IMR-90 (cell line): ENCODE measurements at regions not wholly inside any gene's neighbourhood (a gene's known extent, or its start where the extent isn't known, plus 50 kb on each side); places are given as distances from the start of the nearest gene placed in this dataset.

ENCODE experiments used
- ATAC-seq: fragments of 200-7000 bp; cut with Tn5 transposase; 2 replicates; pipeline ENCODE4 v1.9.1; 2020; ENCODE audit warnings: low read depth, mild to moderate bottlenecking, moderate library complexity
- BruUV-seq: library from RNA; stranded (reverse); fragments of 400-500 nt; replicated peaks from 2 replicates; lab custom pipeline; 2021; lab: Mats Ljungman, UMichigan
- CTCF ChIA-PET: fragments of 300-600 bp; formaldehyde crosslinking; extraction: SDS; loops from one replicate; lab custom pipeline; 2021; ENCODE audit warnings: antibody characterized with exemption; lab: Yijun Ruan, JAX
- POLR2A ChIA-PET: fragments of 300-600 bp; sonication (Branson Sonifier 250); formaldehyde crosslinking; loops from one replicate; lab custom pipeline; 2022; ENCODE audit warnings: antibody characterized with exemption; ENCODE audit not compliant: unreplicated experiment; lab: Charles Lee
- DNase-seq: peaks from one replicate; pipeline ENCODE4 v3.0.0; 2013
- H2AFZ ChIP-seq: replicated peaks from 2 replicates; pipeline ENCODE3; 2013; ENCODE audit warnings: low read length, mild to moderate bottlenecking; ENCODE audit not compliant: poor library complexity
- H2AK5ac ChIP-seq: 2 replicates; pipeline ENCODE4 v1.6.1; 2013; ENCODE audit warnings: low read depth, low read length, inconsistent platforms
- H2AK9ac ChIP-seq: replicated peaks from 2 replicates; pipeline ENCODE3; 2013; ENCODE audit warnings: mild to moderate bottlenecking, low read depth, low read length, moderate library complexity; ENCODE audit not compliant: poor library complexity
- H2BK120ac ChIP-seq: 2 replicates; pipeline ENCODE4 v1.6.1; 2013; ENCODE audit warnings: low read depth, low read length, inconsistent platforms
- H2BK15ac ChIP-seq: 3 replicates; pipeline ENCODE4 v1.6.1; 2013; ENCODE audit warnings: low read depth, low read length, inconsistent platforms
- H2BK20ac ChIP-seq: 2 replicates; pipeline ENCODE4 v1.6.1; 2013; ENCODE audit warnings: low read depth, mild to moderate bottlenecking, inconsistent platforms, low read length, moderate library complexity
- H2BK5ac ChIP-seq: 2 replicates; pipeline ENCODE4 v1.6.1; 2013; ENCODE audit warnings: mild to moderate bottlenecking, low read depth, low read length, inconsistent platforms; ENCODE audit not compliant: poor library complexity, severe bottlenecking
- H3K14ac ChIP-seq: replicated peaks from 2 replicates; pipeline ENCODE4 v1.6.1; 2013; ENCODE audit warnings: low read depth, low read length, inconsistent platforms
- H3K18ac ChIP-seq: 2 replicates; pipeline ENCODE4 v1.6.1; 2013; ENCODE audit warnings: low read depth, low read length, control low read depth
- H3K23ac ChIP-seq: 2 replicates; pipeline ENCODE4 v1.6.1; 2013; ENCODE audit warnings: low read depth, low read length, inconsistent platforms
- H3K27ac ChIP-seq: 2 replicates; pipeline ENCODE4 v1.5.1; 2013; ENCODE audit warnings: mild to moderate bottlenecking, control low read depth, low read length; ENCODE audit not compliant: insufficient read depth
- H3K27me3 ChIP-seq: 2 replicates; pipeline ENCODE4 v1.6.1; 2013; ENCODE audit warnings: low read length; ENCODE audit not compliant: control insufficient read depth, insufficient read depth
- H3K36me3 ChIP-seq: 2 replicates; pipeline ENCODE4 v1.6.1; 2013; ENCODE audit warnings: low read length, mixed read lengths; ENCODE audit not compliant: control insufficient read depth, insufficient read depth
- H3K4ac ChIP-seq: 2 replicates; pipeline ENCODE4 v1.6.1; 2013; ENCODE audit warnings: low read depth, low read length, inconsistent platforms
- H3K4me1 ChIP-seq: 2 replicates; pipeline ENCODE4 v1.6.1; 2013; ENCODE audit warnings: low read length, mixed read lengths; ENCODE audit not compliant: control insufficient read depth, insufficient read depth
- H3K4me2 ChIP-seq: 2 replicates; pipeline ENCODE4 v1.6.1; 2013; ENCODE audit warnings: low read depth, mild to moderate bottlenecking, control low read depth, low read length, moderate library complexity
- H3K4me3 ChIP-seq: 2 replicates; pipeline ENCODE4 v1.5.1; 2013; ENCODE audit warnings: low read depth, mild to moderate bottlenecking, control low read depth, low read length, moderate library complexity; ENCODE audit not compliant: insufficient read depth
- H3K56ac ChIP-seq: 2 replicates; pipeline ENCODE4 v1.6.1; 2013; ENCODE audit warnings: low read length, inconsistent platforms; ENCODE audit not compliant: insufficient read depth; ENCODE audit errors: extremely low read depth
- H3K79me1 ChIP-seq, 2 experiments: 2 replicates each; pipeline ENCODE4 v1.6.1; 2013; ENCODE audit warnings: low read length in 2 of 2, inconsistent platforms in 1 of 2, low read depth in 1 of 2
- H3K9ac ChIP-seq: 2 replicates; pipeline ENCODE4 v1.6.1; 2013; ENCODE audit warnings: low read depth, low read length, control low read depth
- H3K9me1 ChIP-seq: 2 replicates; pipeline ENCODE4 v1.6.1; 2013; ENCODE audit warnings: low read length, inconsistent platforms; ENCODE audit not compliant: insufficient read depth
- H3K9me3 ChIP-seq: 2 replicates; pipeline ENCODE4 v1.6.1; 2013; ENCODE audit warnings: low read length; ENCODE audit not compliant: control insufficient read depth, insufficient read depth
- H4K20me1 ChIP-seq: 2 replicates; pipeline ENCODE4 v1.6.1; 2013; ENCODE audit warnings: low read length, inconsistent platforms; ENCODE audit not compliant: insufficient read depth
- H4K5ac ChIP-seq: 2 replicates; pipeline ENCODE4 v1.6.1; 2013; ENCODE audit warnings: mild to moderate bottlenecking, low read depth, low read length, control low read depth
- H4K8ac ChIP-seq, 2 experiments: 2 replicates each; pipeline ENCODE4 v1.6.1; 2013; ENCODE audit warnings: low read depth in 2 of 2, low read length in 2 of 2, control low read depth in 1 of 2, inconsistent platforms in 1 of 2
- H4K91ac ChIP-seq: 2 replicates; pipeline ENCODE4 v1.6.1; 2013; ENCODE audit warnings: low read depth, low read length, inconsistent platforms; ENCODE audit not compliant: insufficient read depth
- CEBPB ChIP-seq: IDR thresholded peaks from 2 replicates; pipeline ENCODE4 v1.6.1; 2012; ENCODE audit warnings: low read depth, low read length, improper control_type of control experiment
- FOS ChIP-seq: fragments of 150-350 bp; IDR thresholded peaks from 2 replicates; pipeline ENCODE4 v1.6.1; 2016; ENCODE audit warnings: low read depth, low read length
- MAZ ChIP-seq: IDR thresholded peaks from 2 replicates; pipeline ENCODE4 v1.6.1; 2012; ENCODE audit warnings: low read depth, mild to moderate bottlenecking, low read length, improper control_type of control experiment, moderate library complexity, borderline replicate concordance
- POLR2A ChIP-seq: IDR thresholded peaks from 2 replicates; pipeline ENCODE4 v1.6.1; 2012; ENCODE audit warnings: mild to moderate bottlenecking, low read depth, low read length
- RCOR1 ChIP-seq: IDR thresholded peaks from 2 replicates; pipeline ENCODE4 v1.6.1; 2012; ENCODE audit warnings: mild to moderate bottlenecking, low read length, improper control_type of control experiment; ENCODE audit not compliant: insufficient replicate concordance
- SMC3 ChIP-seq: fragments of 150-350 bp; IDR thresholded peaks from 2 replicates; pipeline ENCODE4 v1.6.1; 2016; ENCODE audit warnings: low read depth, mild to moderate bottlenecking, antibody characterized with exemption, low read length, moderate library complexity
- WGBS, 2 experiments: methylation state at CpG; one replicate each; pipeline versions ENCODE4 v1.1.5 to v1.1.7; 2013; ENCODE audit warnings: missing lambda C conversion rate in 2 of 2; ENCODE audit not compliant: insufficient read length in 1 of 2; ENCODE audit errors: extremely low coverage in 2 of 2; 5-methylcytosine and 5-hydroxymethylcytosine counted together
- dilution Hi-C: fragments of 300-500 bp; cut with HindIII; formaldehyde crosslinking; loops from one replicate; pipeline ENCODE4 v1.14.3; 2018; ENCODE audit warnings: low sequenced_read_pairs; ENCODE audit not compliant: unreplicated experiment
- in situ Hi-C: fragments of 300-500 bp; cut with MboI; formaldehyde crosslinking; loops from 3 replicates; pipeline ENCODE4 v1.14.3; 2019; ENCODE audit warnings: low sequenced_read_pairs, inconsistent platforms, mixed read lengths
- intact Hi-C: fragments of 100-400 bp; cut with micrococcal nuclease; formaldehyde crosslinking; loops from 2 replicates; pipeline ENCODE4 v1.10.0; 2022
- TF ChIP-seq, protein P1 (sequence below): fragments of 150-350 bp; IDR thresholded peaks from 2 replicates; pipeline ENCODE4 v1.6.1; 2017; ENCODE audit warnings: mild to moderate bottlenecking, antibody characterized with exemption, low read length, low read depth
- TF ChIP-seq, protein P2 (sequence below): conservative IDR thresholded peaks from 2 replicates; pipeline ENCODE4 v1.5.1; 2012; ENCODE audit warnings: mild to moderate bottlenecking, low read depth, low read length, improper control_type of control experiment

DNA sequence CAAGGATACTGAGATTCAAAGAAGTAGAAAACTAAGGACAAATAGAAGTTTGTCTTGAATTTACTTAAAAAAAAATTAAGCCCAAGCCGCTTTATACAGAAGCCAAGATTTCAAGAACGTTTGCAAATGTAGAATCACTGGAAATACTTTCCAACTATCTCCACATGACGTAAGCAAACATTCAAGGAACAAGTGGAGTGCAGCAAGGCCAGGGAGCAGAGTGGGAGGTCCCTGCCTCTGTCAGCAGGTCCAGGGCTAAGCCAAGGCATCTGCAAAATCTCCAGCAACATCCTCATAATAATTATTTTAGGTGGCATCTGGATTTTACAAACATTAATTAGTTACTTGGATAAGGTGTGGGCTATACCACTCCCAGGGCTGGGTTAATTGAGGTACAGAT, 60.1 kb upstream of the AKIRIN2 start:
- no peak overlapping the region for H3K14ac ChIP-seq
- no peak overlapping the region for H2AFZ ChIP-seq
- no peaks in the 10 kb centered on the region for H3K36me3 ChIP-seq
- WGBS, 2 experiments: no CpG with 5 or more reads among the region's 3 CpGs
- no peak overlapping the region for H3K4me3 ChIP-seq
- no peak overlapping the region for H2BK15ac ChIP-seq
- H4K20me1 ChIP-seq: no peaks in the 10 kb centered on the region
- no peak overlapping the region for H2AK5ac ChIP-seq
- ChIA-PET CTCF (no interaction called here), POLR2A (no interaction called here)
- no peaks in the 10 kb centered on the region for H3K9me1 ChIP-seq
- H3K27me3 ChIP-seq: no peaks in the 10 kb centered on the region
- H2BK5ac ChIP-seq: no peak overlapping the region
- DNase-seq: no peak
- no peak overlapping the region for H2BK20ac ChIP-seq
- no peak overlapping the region for H3K23ac ChIP-seq
- H3K4me1 ChIP-seq: no peaks in the 10 kb centered on the region; the same call in 1 of the 2 replicates
- H3K9ac ChIP-seq: no peak overlapping the region
- BruUV-seq: no TSS peak
- no peak overlapping the region for H3K18ac ChIP-seq
- no peak overlapping the region for H3K56ac ChIP-seq
- no peak overlapping the region for H4K91ac ChIP-seq
- H4K5ac ChIP-seq: no peak overlapping the region
- no peak overlapping the region for H2BK120ac ChIP-seq
- dilution Hi-C loops: no loop called here
- no peaks in the 10 kb centered on the region for H3K9me3 ChIP-seq
- H2AK9ac ChIP-seq: no peak overlapping the region
- no peak overlapping the region for H3K27ac ChIP-seq
- H3K79me1 ChIP-seq: no peaks in the 10 kb centered on the region
- H4K8ac ChIP-seq: no peak overlapping the region
- intact Hi-C loops: no loop called here
- H3K4ac ChIP-seq: no peak overlapping the region
- TF ChIP-seq POLR2A (no peak), SMC3 (no peak), MAZ (no peak), CEBPB (no peak), RCOR1 (no peak), FOS (no peak)
- TF ChIP-seq, protein P1, sequence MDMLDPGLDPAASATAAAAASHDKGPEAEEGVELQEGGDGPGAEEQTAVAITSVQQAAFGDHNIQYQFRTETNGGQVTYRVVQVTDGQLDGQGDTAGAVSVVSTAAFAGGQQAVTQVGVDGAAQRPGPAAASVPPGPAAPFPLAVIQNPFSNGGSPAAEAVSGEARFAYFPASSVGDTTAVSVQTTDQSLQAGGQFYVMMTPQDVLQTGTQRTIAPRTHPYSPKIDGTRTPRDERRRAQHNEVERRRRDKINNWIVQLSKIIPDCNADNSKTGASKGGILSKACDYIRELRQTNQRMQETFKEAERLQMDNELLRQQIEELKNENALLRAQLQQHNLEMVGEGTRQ: no peak
- TF ChIP-seq, protein P2, sequence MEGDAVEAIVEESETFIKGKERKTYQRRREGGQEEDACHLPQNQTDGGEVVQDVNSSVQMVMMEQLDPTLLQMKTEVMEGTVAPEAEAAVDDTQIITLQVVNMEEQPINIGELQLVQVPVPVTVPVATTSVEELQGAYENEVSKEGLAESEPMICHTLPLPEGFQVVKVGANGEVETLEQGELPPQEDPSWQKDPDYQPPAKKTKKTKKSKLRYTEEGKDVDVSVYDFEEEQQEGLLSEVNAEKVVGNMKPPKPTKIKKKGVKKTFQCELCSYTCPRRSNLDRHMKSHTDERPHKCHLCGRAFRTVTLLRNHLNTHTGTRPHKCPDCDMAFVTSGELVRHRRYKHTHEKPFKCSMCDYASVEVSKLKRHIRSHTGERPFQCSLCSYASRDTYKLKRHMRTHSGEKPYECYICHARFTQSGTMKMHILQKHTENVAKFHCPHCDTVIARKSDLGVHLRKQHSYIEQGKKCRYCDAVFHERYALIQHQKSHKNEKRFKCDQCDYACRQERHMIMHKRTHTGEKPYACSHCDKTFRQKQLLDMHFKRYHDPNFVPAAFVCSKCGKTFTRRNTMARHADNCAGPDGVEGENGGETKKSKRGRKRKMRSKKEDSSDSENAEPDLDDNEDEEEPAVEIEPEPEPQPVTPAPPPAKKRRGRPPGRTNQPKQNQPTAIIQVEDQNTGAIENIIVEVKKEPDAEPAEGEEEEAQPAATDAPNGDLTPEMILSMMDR: no peak
- H3K4me2 ChIP-seq: no peak overlapping the region
- in situ Hi-C loops: no loop called here
- no peak for ATAC-seq
